TTC549 (cell line): ENCODE measurements at regions not wholly inside any gene's neighbourhood (a gene's known extent, or its start where the extent isn't known, plus 50 kb on each side); places are given as distances from the start of the nearest gene placed in this dataset.
"Not testable (repeated sequence)": the region's sequence is repeated elsewhere in the genome, so short reads cannot be mapped to it uniquely, and the experiment has no call there.

Experiments used
- FAIRE-seq: peaks from 2 replicates; lab custom pipeline; 2012; peaks lifted over from hg19 to GRCh38; lab: Jason Lieb, UNC

DNA sequence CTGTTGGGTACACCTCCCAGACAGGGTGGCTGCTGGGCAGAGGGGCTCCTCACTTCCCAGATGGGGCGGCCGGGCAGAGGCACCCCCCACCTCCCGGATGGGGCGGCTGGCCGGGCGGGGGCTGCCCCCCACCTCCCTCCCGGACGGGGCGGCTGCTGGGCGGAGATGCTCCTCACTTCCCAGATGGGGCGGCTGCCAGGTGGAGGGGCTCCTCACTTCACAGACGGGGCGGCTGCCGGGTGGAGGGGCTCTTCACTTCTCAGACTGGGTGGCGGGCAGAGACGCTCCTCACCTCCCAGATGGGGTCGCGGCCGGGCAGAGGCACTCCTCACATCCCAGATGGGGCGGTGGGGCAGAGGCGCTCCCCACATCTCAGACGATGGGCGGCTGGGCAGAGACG, 999.3 kb upstream of the CITED2 start:
- not testable (repeated sequence) for FAIRE-seq

DNA sequence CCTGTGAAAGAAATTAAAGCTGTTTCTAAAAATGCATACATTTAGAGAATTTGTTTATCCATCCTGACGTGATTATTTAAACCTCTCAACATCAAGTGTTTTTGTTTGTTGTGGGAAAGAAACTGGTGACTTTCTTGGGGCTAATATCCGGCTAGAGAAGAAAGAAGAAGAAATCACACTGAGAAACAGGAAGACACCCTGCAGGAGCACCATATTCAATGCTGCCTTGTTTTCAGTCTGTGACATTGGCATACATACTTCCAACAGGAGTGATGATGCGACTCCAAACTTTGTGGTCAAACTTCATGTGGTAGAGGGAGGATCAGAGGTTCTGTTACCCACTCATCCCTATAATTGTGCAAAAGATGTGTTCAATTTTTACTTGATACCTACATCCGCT, 997.6 kb upstream of the CITED2 start:
- FAIRE-seq = no peak

DNA sequence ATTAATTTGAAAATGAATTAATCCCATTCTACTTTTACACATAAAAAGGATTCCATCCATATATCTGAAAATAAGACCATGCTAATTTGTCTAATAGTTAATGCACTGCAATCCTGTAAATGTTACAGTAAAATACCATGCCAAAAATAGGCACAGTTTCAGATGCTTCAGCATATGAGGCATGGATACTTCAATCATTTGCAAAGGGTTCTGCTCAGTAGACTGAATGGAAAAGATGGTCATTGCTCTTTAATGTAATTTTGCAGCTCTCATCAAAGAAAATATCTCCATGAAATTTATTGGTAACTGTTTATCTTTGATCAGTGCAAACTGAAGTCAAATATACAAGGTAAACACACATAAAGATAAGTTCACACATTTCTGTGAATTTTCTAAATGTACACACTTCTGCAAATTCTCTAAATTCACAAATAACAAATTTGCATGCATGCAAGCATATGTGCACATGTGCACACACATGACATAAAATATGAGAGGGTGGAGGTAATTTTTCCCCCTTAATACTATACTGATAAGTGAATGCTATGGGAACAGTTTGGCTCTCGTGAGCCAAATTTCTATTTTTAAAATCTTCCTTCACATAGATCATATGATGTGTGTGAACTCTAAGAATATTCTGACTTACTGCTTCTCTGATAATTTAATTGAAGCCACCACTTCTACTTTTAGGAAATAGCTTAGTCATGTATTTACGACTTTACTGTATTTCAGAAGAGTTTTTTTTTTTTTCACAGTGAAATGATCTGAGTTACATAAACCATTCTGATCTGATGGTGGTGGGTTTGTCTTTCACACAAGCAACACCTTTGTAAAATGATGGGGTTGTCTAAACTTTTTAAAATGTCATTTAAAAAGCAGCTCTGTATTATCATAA, 996.8 kb upstream of the CITED2 start:
- FAIRE-seq = no peak

DNA sequence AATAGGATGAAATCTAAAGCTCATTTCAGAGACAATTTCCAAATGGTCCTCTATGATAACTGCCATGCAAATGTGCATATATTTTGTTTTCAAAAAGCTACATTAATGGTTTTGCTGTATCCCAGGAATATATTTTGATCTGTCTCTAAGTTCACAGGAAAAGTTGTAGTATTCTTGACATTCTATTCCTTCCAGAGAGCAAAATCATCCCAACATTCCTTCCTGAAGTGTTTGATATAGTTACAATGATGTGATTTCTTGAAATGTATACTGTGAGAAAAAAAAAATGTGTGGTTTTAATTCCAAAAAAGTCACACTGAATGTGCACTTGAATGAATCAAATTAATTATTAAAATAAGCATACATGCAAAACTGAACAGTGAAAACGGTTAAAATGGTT, 996.0 kb upstream of the CITED2 start:
- FAIRE-seq = no peak

DNA sequence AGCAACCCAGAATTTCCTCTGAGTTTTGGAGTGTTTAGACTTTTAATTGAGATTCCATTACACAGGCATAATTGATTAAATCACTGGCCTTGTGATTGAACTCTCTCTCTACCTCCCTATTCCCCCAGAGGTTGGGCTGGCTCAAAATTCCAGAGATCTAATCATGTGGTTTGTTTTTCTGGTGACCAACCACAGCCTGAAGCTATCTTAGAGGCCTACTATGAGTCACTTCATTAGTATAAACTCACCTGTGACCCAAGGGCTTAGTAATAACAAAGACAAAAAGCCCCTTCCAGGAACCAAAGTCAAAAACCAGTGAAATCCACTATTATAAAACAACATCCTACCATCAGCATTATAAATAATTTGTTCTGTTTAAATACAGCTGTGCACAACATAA, 992.5 kb upstream of the CITED2 start:
- no peak for FAIRE-seq

DNA sequence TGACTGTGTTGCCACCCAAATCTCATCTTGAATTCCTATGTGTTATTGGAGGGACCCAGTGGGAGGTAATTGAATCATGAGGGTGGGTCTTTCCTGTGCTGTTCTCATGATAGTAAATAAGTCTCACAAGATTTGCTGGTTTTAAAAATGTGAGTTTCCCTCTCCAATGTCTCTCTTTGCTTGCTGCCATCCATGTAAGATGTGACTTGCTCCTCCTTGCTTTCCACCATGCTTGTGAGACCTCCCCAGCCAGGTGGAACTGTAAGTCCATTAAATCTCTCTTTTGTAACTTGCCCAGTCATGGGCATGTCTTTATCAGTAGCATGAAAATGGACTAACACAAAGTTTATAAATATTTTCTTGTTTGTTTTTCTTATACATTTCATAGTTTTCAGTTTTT, 990.5 kb upstream of the CITED2 start:
- FAIRE-seq = no peak

DNA sequence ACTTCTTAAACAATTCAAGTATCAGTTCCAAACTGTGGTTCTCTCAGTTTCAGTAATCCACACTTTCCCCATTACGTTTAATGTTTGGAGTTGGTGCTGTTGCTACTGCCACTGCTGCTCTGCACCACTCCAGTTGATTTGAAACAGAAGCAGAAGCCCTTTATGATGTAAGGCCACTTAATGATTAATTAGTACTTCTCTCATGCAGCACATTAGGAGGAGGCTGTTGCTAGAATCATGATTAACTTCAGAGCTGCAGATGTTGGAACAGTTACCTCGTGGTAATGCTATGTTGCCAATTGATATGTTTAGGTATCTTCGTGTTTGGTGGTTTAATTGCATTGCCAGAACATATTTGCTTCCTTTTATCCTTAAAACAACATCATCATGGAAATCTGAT, 986.2 kb upstream of the CITED2 start:
- no peak for FAIRE-seq

DNA sequence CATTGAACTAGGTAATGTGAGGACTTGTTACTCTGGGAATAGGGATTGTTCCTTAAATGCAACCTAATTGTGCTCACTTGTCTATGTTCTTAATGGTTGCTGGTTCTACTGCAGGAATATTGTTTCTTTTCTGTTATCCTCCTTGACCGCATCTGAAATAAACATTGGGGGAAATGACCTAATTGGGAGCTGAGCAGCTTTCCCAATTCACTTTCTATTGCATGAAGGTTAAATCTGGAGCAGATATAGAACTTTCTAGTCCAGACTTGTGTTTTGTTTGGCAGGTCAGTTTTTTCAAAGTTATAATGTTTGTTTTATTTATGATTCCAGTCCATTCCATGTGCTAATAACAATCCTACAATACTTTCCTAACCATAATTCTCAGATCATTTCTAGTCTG, 981.0 kb upstream of the CITED2 start:
- FAIRE-seq = no peak

DNA sequence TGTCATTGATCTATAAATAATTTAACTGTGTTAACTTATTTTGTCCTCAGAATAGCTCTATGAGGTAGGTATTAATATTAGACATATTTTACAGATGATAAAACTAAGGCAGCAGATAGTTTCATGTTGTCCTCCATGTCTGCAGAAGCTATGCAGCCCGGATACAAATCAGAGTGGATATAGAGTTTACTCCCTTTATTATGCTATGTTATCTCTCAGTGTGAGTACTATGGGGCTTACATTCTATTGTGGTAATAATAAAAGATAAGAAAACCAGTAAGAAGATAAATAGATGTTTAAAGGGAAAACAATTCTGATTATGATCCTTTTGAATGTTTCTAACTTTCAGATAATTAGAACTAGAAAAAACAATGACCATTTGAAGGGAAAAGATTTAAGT, 979.8 kb upstream of the CITED2 start:
- FAIRE-seq = no peak

DNA sequence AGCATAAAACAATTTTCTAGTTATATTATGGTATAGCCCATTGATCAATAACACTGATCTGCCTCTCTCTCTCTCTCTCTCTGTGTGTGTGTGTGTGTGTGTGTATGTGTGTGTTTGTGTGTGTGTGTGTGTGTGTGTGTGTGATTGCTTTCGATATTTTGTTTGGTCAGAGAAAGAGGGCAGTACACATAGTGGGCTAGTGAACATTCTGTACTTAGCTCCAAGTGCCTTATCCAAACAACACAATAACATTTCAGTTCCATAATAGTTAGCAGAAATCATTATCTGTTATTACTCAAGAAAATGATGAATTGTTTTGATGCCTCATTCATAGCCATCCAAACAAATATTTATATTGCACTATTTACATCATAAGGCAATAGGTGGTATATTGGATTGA, 979.1 kb upstream of the CITED2 start:
- no peak for FAIRE-seq

DNA sequence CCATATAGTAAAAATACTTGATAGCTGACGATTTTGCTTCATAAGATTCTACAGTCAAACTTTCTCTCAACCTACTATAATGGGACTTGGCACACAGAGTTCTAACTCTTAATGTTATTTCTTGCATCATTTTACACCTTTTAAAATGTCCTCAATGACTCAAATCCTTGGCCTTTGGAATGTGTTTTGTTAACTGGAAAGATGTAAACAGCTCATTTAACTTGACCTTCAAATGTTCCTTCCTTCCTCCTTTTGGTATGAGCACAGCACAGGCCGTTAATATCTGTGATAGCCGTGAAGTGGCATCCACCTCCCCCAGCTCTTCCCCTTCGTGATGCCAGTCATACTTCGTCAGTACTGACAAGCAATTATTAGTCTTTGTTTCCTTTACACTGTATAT, 972.0 kb upstream of the CITED2 start:
- no peak for FAIRE-seq

DNA sequence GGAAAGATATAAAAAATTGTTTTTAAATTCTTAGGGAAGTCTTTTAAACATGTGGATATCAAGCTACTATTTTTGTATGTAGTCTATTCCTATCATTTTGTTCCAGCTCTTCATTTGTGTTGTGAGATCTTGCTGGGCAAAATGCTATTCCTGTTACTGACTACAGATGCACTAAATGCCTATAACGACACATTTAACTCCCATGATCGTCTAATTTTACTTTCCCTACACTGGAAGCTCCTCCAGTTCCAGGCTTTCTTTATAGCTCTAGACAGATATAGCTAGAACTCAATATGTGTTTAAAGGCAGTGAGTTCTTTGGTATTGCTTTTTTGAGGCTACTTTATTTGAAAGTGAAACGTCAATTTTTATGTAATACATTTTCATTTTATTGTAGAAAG, 971.5 kb upstream of the CITED2 start:
- FAIRE-seq = no peak

DNA sequence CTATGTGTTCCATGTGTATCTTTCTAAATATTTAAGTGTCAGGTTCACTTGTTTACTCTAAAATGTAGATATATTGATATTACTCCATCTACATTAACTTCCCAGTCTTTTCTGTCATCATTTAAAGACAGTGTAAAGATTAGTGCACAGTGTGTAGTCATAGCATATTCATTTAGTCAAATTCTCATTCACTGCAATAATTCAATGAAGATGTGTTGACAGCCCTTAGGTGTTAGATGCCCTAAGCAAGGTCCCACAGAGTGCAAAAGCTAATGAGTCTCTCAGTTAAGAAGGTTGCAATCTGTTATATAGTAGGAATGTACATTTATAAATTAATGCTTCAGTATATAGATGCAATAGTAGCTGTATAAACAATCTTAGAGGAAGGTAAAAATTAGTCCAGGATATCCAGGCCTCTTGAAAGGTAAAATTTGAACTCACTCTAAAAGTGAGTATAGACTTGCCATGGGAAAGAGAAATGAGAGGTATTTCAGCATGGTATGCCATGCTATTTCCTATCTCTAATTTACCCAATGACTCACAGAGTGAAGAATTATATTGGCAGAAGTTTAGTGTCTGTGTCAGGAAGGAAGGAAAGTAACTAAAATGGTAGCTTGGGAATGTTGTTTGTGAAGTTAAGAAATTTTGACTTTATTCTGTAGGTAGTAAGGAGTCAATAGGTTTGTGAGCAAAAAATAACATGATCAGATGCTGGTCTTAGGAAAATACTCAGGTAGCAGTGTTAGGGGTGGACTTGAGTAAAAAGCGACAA, 969.9 kb upstream of the CITED2 start:
- no peak for FAIRE-seq

DNA sequence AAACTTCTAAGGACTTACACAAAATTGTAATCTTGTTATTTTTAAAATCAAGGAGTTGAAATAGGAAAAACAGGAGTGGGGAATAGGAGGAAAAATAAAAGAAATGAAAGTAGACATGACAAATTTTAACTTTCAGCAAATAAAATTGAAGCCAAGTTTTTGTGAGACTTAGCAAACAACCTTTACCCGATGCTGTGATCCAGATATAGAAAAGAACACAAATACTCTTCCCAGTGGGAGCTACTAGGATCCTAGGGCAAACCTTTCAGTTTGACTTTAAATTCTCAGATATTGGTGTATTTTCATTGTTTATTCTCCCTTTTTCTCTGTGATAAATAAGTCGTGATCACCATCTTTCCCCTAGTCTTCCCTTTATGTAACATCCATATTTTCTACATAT, 968.7 kb upstream of the CITED2 start:
- no peak for FAIRE-seq

DNA sequence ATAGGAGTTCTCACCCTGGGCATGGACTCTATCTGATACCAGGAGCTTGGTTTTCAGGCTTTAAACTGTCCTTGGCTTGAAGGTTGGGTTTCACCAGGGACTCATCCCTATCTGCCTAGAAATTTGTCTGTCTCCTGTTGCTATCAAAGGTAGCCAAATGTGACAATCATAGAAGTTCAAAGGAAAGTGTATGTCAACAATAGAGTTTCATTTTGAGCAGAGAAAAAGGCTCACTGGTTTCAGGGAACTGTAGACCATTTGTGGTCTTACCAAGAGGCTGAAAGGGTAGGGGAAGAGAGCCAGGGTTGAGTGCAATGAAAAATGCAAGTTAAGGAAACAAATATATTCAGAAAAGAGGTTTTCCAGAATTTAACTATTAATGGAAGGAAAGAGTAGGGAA, 966.8 kb upstream of the CITED2 start:
- no peak for FAIRE-seq

DNA sequence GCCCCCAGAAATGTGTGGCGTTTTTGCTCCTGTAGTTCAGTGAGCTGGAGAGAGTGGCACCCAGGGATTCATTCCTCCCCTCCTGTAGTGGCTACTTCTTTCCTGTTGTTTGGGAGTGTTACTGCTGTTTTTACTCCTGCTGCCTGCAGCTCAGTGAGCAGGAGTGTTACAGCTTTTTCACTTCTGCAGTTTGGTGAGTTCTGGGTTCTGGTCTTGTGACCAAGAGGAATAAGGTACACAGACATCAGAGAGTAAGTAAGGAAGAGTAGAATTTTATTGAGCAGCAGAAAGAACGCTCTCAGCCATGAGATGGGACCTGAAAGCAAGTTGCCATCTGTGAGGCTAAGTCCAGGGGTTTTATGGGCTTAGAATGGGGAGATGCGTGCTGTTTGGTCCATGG, 966.3 kb upstream of the CITED2 start:
- FAIRE-seq = no peak

DNA sequence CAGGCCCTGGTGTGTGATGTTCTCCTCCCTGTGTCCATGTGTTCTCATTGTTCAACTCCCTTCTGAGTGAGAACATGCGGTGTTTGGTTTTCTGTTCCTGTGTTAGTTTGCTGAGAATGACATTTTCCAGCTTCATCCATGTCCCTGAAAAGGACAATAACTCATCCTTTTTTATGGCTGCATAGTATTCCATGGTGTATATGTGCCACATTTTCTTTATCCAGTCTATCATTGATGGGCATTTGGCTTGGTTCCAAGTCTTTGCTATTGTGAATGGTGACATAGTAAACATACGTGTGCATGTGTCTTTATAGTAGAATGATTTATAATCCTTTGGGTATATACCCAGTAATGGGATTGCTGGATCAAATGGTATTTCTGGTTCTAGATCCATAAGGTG, 964.6 kb upstream of the CITED2 start:
- FAIRE-seq = not testable (repeated sequence)

DNA sequence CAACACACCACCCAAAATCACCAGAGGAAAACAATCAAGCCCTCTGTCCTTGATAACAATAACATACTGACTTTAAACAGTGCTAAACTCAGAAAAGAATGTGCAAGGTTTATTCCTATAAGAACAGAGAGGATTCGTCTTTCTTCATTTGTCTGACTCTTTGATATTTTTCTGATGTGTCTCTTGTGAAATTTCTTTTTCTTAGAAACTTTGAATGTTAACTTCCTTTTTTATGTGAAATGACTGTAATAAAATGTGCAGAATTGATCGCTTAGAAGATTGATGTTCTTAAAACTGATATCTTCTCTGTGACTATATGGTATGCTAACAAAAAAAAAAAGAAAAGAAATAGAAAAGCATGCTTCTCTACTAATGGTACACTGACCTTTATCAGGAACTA, 947.4 kb upstream of the CITED2 start:
- FAIRE-seq = no peak

DNA sequence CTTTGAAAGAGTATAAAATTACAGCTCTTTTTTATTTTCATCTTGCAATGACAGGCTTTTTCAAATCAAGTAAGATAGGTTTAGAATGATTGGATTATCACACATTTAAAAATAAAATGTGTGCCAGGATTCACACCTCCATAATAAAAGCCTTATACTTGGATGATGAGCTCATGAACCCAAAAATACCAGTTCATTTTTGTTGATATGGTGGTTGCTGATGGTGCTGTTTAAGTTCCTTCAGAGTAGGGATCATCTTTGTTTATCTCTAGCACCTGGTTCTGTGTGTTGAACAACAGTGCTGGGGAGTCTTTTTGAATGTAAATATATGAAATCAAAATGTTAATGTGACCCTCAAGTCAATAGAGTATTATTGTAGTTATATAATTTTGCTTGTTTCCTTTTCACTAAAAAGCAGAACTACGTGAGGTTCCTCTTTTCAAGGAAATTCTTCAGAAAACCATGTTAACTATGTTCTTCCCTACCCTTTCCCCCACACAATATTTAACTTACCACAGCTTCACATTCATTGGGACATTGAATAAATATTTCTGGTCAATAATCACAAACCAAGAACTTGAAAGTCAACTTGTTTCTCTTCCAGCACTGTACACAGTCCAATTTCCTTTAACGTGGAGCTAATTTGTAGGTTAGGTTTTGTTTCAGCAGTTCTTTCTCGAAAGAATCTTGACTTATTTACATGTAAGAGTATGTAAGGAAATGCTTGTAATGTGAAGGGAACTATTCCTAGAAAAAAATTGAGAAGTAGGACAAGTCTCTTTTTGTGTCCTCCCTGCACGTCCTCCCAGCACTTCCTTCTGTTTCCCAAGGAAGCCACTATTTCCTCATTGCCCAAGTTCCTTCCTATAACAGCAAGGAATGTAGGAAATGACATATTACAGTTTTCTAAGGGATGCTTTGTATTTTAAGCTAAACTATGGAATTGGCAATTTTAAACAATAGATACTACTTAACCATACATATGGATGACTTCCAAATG, 945.9 kb upstream of the CITED2 start:
- no peak for FAIRE-seq

DNA sequence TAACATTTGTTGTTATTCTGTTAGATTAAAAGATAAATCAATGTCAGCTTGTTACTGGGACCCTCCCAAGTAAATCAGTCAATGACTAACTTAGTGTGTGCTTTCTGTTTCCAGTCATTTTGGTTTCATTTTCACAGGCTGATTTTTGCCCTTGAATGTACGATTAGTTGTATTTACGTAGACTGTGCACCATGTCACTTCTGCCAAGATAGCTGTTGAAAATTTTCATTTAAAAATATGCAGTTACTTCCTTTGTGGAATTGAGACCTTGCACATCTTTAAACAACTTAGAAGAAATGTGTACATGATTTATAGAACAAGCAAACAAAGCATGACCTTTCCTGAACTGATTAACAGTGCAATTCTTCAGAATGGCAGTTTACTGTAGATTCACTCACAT, 944.8 kb upstream of the CITED2 start:
- FAIRE-seq = no peak

DNA sequence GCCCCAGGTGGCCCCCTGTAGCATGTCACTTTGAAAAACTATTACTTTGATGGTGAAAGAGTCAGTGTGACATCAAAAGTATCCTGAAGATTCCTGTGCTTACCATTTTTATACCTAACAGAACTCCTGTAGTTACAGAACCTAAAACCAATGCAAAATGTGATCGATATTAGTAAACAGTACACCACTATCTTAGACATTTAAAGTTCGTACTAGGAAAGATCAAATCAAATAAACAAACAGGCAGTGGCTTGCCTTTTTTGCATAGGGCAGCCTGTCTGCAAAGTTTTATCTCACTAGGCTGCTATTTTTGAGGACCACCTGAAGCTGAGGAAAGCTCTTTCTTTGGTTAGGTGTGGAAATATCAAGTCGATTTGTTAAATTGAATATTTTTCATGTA, 944.0 kb upstream of the CITED2 start:
- no peak for FAIRE-seq

DNA sequence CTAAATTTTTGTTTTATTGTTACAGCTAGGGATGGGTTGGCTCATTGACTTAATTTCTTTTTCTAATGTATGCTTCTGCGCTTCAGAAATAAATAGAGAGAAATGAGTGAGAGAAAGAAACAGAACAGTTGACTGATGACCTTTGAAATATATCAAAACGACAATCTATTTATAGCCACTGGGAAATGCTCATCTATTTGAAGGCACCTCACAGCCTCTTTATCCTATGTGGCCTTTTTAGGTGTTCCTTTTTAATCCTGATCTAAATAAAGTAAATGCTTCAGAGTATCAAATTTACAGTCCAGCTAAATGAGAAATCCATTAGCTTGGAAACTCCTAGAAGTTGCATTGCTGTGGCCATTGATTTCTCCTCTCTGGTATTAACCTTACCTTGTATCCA, 943.5 kb upstream of the CITED2 start:
- FAIRE-seq = no peak

DNA sequence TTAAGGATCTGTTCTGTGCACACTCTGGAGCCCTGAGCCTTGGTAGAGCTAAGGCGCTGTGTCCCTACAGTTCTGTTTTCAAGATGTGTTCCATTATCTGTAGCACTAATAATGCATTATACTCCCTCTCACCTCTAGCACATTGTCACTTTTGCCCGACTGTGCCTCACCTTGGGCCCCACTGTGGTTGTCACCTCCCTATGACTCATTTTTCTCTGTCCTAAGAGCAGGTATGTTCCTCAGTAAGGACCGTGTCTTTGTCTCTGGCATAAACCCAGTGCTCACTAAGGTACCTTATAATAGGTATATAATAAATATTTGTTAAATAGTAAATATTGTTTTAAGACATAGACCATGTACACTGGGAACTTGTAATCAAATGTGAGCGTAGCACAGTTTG, 942.5 kb upstream of the CITED2 start:
- FAIRE-seq = no peak
